ENCODE measurements at regions not wholly inside any gene's neighbourhood (a gene's known extent, or its start where the extent isn't known, plus 50 kb on each side); places are given as distances from the start of the nearest gene placed in this dataset.

GRCh38 chrX:43581888-43582539 lies 74.1 kb upstream of the MAOA start:
- no peak for DNase-seq (ENCODE audit: low read depth in 2 of 2)

- DNase-seq (ENCODE audit: low read depth in 2 of 2) = no peak
Observed at GRCh38 chrX:43582540-43582913, 73.6 kb upstream of the MAOA start.

GRCh38 chrX:43585922-43586321 lies 70.2 kb upstream of the MAOA start:
- no peak for DNase-seq (ENCODE audit: low read depth in 2 of 2)

- no peak for DNase-seq (ENCODE audit: low read depth in 2 of 2)
Observed at GRCh38 chrX:43586830-43587229, 69.3 kb upstream of the MAOA start.

- DNase-seq (ENCODE audit: low read depth in 2 of 2) = no peak
Observed at GRCh38 chrX:43589735-43590134, 66.4 kb upstream of the MAOA start.

GRCh38 chrX:43590150-43590549 lies 65.9 kb upstream of the MAOA start:
- DNase-seq (ENCODE audit: low read depth in 2 of 2) = no peak

- no peak for DNase-seq (ENCODE audit: low read depth in 2 of 2)
Observed at GRCh38 chrX:43592597-43592996, 63.5 kb upstream of the MAOA start.

- DNase-seq (ENCODE audit: low read depth in 2 of 2) = no peak
Observed at GRCh38 chrX:43595931-43596330, 60.2 kb upstream of the MAOA start.

GRCh38 chrX:43604753-43605152 lies 51.3 kb upstream of the MAOA start:
- no peak for DNase-seq (ENCODE audit: low read depth in 2 of 2)

- no peak for DNase-seq (ENCODE audit: low read depth in 2 of 2)
Observed at GRCh38 chrX:43605351-43605750, 50.7 kb upstream of the MAOA start.
